ENCODE measurements at regions not wholly inside any gene's neighbourhood (a gene's known extent, or its start where the extent isn't known, plus 50 kb on each side); places are given as distances from the start of the nearest gene placed in this dataset.
"Not testable (repeated sequence)": the region's sequence is repeated elsewhere in the genome, so short reads cannot be mapped to it uniquely, and the experiment has no call there.

DNA sequence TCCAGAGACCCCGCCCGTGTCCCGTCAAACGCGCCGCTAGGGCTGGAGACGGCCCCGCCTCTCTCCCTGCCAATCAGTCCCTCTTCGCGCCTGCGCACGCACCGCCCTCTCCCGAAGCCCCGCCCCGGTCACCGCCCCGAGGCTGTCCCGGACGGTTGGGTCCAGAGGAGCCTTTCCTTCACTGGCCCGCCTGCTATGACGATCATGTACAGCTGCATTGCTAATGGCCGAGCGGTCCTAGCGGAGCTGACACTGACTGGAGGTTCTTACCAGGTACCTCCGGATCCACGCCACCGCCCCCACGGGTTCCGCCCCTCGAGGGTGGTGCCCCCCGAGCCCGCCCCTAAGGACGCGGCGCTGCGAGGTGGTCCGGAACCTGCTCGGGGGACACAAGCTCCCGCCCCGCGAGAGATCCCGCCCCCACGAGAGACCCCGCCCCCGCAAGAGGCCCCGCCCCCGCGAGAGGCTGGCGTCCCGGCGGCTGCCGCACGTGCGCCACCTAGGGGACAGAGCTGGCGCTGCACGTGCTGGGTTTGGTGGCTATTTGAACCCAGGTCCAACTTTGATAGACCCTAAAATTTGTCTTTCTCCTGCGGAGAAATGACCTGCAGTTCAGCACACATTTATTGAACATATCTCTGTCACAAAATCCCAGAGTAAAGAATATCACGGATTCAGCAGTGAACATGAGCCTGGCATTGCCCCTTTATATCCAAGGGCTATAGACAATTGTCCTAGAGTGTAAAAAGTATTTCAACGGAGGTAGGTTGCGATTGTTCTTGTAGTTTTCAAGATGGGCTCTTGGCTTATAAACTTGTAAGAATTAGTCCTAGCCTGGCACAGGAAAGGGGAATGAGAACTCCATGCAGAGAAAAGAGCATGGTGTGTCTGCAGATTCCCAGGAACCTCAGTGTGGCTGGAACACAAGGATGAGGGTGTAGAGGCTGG is 88.7 kb downstream of the HNRNPD start:
- H3K4me3 ChIP-seq (replicated peaks in 1 of 4; ENCODE audit: control extremely low read depth in 1 of 4, insufficient read depth in 1 of 4, low read depth in 3 of 4, low read length in 4 of 4) = peak overlapping the region; percentile 8 to 81 (median 33)
- H4K20me1 ChIP-seq (ENCODE audit: control insufficient read depth, extremely low read depth, insufficient read depth, low read length) = no peaks in the 10 kb centered on the region
- H3K4me1 ChIP-seq (ENCODE audit: control insufficient read depth, extremely low read depth, insufficient read depth, low read length) = no peaks in the 10 kb centered on the region
- H3K4me2 ChIP-seq (ENCODE audit: extremely low read depth, insufficient read depth, low read length) = peak overlapping the region; percentile 67
- TF ChIP-seq EZH2 (IDR thresholded peaks at IDR 0.05; ENCODE audit: low read length, missing control alignments) = no peak
- TF ChIP-seq, protein P1, sequence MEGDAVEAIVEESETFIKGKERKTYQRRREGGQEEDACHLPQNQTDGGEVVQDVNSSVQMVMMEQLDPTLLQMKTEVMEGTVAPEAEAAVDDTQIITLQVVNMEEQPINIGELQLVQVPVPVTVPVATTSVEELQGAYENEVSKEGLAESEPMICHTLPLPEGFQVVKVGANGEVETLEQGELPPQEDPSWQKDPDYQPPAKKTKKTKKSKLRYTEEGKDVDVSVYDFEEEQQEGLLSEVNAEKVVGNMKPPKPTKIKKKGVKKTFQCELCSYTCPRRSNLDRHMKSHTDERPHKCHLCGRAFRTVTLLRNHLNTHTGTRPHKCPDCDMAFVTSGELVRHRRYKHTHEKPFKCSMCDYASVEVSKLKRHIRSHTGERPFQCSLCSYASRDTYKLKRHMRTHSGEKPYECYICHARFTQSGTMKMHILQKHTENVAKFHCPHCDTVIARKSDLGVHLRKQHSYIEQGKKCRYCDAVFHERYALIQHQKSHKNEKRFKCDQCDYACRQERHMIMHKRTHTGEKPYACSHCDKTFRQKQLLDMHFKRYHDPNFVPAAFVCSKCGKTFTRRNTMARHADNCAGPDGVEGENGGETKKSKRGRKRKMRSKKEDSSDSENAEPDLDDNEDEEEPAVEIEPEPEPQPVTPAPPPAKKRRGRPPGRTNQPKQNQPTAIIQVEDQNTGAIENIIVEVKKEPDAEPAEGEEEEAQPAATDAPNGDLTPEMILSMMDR (conservative IDR thresholded peaks at IDR 0.05 in 1 of 2, IDR thresholded peaks at IDR 0.05 in 1 of 2; ENCODE audit: low read depth in 1 of 2, low read length in 2 of 2) = peak; percentile 72 to 76
- H3K9ac ChIP-seq (ENCODE audit: insufficient read depth, low read length) = no peak overlapping the region
- H3K36me3 ChIP-seq (ENCODE audit: control insufficient read depth, insufficient read depth, low read length) = no peaks in the 10 kb centered on the region
- no peaks in the 10 kb centered on the region for H3K27me3 ChIP-seq (ENCODE audit: control insufficient read depth, insufficient read depth, low read length)
- no peak overlapping the region for H3K27ac ChIP-seq (ENCODE audit: insufficient read depth, low read length)
- no peaks in the 10 kb centered on the region for H3K79me2 ChIP-seq (ENCODE audit: control insufficient read depth, insufficient read depth, low read length)
- peak; percentile 97 to 99 for DNase-seq (ENCODE audit: low read depth in 2 of 2)
- peak overlapping the region; percentile 47 for H2AFZ ChIP-seq (ENCODE audit: low read length)
- no peaks in the 10 kb centered on the region for H3K9me3 ChIP-seq (ENCODE audit: control insufficient read depth, insufficient read depth, low read depth, low read length)

DNA sequence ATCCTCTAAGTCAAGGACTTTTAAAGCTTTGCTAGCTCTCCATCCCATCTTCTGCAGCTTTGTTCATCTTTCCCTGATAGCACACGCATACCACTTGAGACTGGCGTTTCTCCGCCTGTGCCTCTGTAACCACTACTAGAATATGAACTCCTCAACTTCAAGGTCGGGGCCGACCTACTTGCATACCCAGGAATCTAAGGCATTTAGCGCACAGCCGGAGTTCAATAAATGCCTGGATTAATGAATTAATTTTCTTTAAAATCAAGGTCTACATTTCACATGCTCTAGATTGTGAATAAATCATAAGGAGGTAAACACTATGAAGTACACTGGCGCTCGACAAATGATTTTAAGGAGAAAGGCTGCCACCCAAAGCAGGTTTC is 89.3 kb downstream of the HNRNPD start:
- DNase-seq (ENCODE audit: low read depth in 2 of 2) = peak; percentile 4 to 30
- H4K20me1 ChIP-seq (ENCODE audit: control insufficient read depth, extremely low read depth, insufficient read depth, low read length) = no peaks in the 10 kb centered on the region
- no peaks in the 10 kb centered on the region for H3K4me1 ChIP-seq (ENCODE audit: control insufficient read depth, extremely low read depth, insufficient read depth, low read length)
- H3K79me2 ChIP-seq (ENCODE audit: control insufficient read depth, insufficient read depth, low read length) = no peaks in the 10 kb centered on the region
- H3K9me3 ChIP-seq (ENCODE audit: control insufficient read depth, insufficient read depth, low read depth, low read length) = no peaks in the 10 kb centered on the region
- H3K27me3 ChIP-seq (ENCODE audit: control insufficient read depth, insufficient read depth, low read length) = no peaks in the 10 kb centered on the region
- TF ChIP-seq, protein P1 (conservative IDR thresholded peaks at IDR 0.05 in 1 of 2, IDR thresholded peaks at IDR 0.05 in 1 of 2; ENCODE audit: low read depth in 1 of 2, low read length in 2 of 2) = no peak
- TF ChIP-seq EZH2 (IDR thresholded peaks at IDR 0.05; ENCODE audit: low read length, missing control alignments) = no peak
- H3K9ac ChIP-seq (ENCODE audit: insufficient read depth, low read length) = no peak overlapping the region
- H3K36me3 ChIP-seq (ENCODE audit: control insufficient read depth, insufficient read depth, low read length) = no peaks in the 10 kb centered on the region
- peak overlapping the region; percentile 78 for H2AFZ ChIP-seq (ENCODE audit: low read length)
- peak overlapping the region; percentile 67 for H3K4me2 ChIP-seq (ENCODE audit: extremely low read depth, insufficient read depth, low read length)
- no peak overlapping the region for H3K27ac ChIP-seq (ENCODE audit: insufficient read depth, low read length)
- H3K4me3 ChIP-seq (replicated peaks in 1 of 4; ENCODE audit: control extremely low read depth in 1 of 4, insufficient read depth in 1 of 4, low read depth in 3 of 4, low read length in 4 of 4) = peak overlapping the region; percentile 8 to 68 (median 33)

DNA sequence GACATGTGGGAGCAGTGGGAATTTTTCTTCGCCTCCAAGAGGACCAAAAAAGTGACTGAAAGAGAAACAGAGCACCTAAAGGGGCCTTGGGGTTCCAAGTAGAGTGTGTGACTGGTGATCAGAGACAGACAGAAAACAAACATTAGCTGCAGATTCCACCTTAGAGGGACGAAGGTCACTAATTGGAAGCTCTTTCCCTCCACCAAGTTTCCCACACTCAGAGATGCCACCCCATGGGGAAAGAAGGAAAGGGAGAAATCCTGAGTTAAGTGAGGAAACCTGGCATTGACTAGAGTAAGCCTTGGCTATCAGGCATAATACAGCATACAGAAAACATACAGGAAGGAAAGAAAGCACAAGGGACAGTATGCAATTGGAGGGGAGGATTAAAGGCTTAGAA is 90.9 kb downstream of the HNRNPD start:
- no peak for TF ChIP-seq EZH2 (IDR thresholded peaks at IDR 0.05; ENCODE audit: low read length, missing control alignments)

DNA sequence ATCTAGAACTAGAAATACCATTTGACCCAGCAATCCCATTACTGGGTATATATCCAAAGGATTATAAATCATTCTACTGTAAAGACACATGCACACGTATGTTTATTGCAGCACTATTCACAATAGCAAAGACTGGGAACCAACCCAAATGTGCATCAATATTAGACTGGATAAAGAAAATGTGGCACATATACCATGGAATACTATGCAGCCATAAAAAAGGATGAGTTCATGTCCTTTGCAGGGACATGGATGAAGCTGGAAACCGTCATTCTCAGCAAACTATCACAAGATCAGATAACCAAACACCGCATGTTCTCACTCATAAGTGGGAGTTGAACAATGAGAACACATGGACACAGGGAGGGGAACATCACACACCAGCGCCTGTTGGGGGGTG is 94.2 kb downstream of the HNRNPD start:
- H3K27ac ChIP-seq (ENCODE audit: insufficient read depth, low read length); H3K9ac ChIP-seq (ENCODE audit: insufficient read depth, low read length); H2AFZ ChIP-seq (ENCODE audit: low read length); H3K4me1 ChIP-seq (ENCODE audit: control insufficient read depth, extremely low read depth, insufficient read depth, low read length); H3K4me2 ChIP-seq (ENCODE audit: extremely low read depth, insufficient read depth, low read length); H3K4me3 ChIP-seq (replicated peaks in 1 of 4; ENCODE audit: control extremely low read depth in 1 of 4, insufficient read depth in 1 of 4, low read depth in 3 of 4, low read length in 4 of 4); DNase-seq (ENCODE audit: low read depth in 2 of 2); H3K27me3 ChIP-seq (ENCODE audit: control insufficient read depth, insufficient read depth, low read length); H3K36me3 ChIP-seq (ENCODE audit: control insufficient read depth, insufficient read depth, low read length); H3K79me2 ChIP-seq (ENCODE audit: control insufficient read depth, insufficient read depth, low read length); H4K20me1 ChIP-seq (ENCODE audit: control insufficient read depth, extremely low read depth, insufficient read depth, low read length); H3K9me3 ChIP-seq (ENCODE audit: control insufficient read depth, insufficient read depth, low read depth, low read length): not testable (repeated sequence)

More for the DNA sequence above, 90.9 kb downstream of the HNRNPD start:
- no peaks in the 10 kb centered on the region for H4K20me1 ChIP-seq (ENCODE audit: control insufficient read depth, extremely low read depth, insufficient read depth, low read length)
- no peak for DNase-seq (ENCODE audit: low read depth in 2 of 2)
- H3K36me3 ChIP-seq (ENCODE audit: control insufficient read depth, insufficient read depth, low read length) = no peaks in the 10 kb centered on the region
- no peak overlapping the region for H3K9ac ChIP-seq (ENCODE audit: insufficient read depth, low read length)
- H2AFZ ChIP-seq (ENCODE audit: low read length) = no peak overlapping the region
- H3K27ac ChIP-seq (ENCODE audit: insufficient read depth, low read length) = no peak overlapping the region
- H3K4me1 ChIP-seq (ENCODE audit: control insufficient read depth, extremely low read depth, insufficient read depth, low read length) = no peaks in the 10 kb centered on the region
- no peak overlapping the region for H3K4me3 ChIP-seq (replicated peaks in 1 of 4; ENCODE audit: control extremely low read depth in 1 of 4, insufficient read depth in 1 of 4, low read depth in 3 of 4, low read length in 4 of 4)
- H3K4me2 ChIP-seq (ENCODE audit: extremely low read depth, insufficient read depth, low read length) = no peak overlapping the region
- H3K9me3 ChIP-seq (ENCODE audit: control insufficient read depth, insufficient read depth, low read depth, low read length) = no peaks in the 10 kb centered on the region
- no peaks in the 10 kb centered on the region for H3K27me3 ChIP-seq (ENCODE audit: control insufficient read depth, insufficient read depth, low read length)
- H3K79me2 ChIP-seq (ENCODE audit: control insufficient read depth, insufficient read depth, low read length) = no peaks in the 10 kb centered on the region
